ENCODE measurements at regions not wholly inside any gene's neighbourhood (a gene's known extent, or its start where the extent isn't known, plus 50 kb on each side); places are given as distances from the start of the nearest gene placed in this dataset.

DNA sequence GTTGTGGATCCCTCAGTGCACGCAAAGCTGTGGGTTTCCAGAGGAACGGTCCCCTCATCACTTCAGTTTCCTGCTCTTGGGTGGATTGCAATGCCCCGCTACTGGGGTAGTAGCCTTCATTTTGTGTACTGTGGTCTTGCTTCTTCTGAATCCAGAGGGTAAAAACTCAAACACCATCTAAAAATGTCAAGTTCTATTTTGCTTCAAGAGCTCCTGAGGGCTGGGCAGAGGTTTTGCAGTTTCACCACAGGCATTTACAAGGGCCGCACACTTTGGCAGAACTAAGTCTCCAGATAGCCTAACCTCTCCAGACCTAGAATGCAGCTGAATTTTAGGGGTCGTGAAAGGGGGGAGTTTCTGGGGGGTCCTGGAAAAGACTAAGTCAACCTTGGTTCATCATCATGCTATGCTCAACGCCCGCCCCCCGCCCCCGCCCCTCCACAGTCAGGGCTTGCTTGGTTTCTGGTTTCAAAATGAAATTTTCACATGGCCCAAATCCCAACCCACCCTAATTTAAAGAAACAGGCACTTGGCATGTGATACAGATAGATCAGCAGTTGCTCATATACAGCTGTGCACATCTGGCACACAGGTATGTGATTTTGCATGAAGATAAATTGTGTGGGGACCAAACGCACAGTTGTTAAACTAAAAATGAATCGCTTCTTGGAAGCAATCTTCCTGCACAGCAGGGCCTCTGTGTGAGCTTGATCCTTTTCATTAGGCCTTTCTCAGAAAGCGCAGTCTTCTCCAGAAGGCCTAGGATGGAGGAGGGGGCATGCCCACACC lies 329.6 kb downstream of the OSR1 start:
- H3K4me3 ChIP-seq (ENCODE audit: low read depth, low read length): no peak overlapping the region
- TF ChIP-seq, protein P1, sequence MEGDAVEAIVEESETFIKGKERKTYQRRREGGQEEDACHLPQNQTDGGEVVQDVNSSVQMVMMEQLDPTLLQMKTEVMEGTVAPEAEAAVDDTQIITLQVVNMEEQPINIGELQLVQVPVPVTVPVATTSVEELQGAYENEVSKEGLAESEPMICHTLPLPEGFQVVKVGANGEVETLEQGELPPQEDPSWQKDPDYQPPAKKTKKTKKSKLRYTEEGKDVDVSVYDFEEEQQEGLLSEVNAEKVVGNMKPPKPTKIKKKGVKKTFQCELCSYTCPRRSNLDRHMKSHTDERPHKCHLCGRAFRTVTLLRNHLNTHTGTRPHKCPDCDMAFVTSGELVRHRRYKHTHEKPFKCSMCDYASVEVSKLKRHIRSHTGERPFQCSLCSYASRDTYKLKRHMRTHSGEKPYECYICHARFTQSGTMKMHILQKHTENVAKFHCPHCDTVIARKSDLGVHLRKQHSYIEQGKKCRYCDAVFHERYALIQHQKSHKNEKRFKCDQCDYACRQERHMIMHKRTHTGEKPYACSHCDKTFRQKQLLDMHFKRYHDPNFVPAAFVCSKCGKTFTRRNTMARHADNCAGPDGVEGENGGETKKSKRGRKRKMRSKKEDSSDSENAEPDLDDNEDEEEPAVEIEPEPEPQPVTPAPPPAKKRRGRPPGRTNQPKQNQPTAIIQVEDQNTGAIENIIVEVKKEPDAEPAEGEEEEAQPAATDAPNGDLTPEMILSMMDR (IDR thresholded peaks at IDR 0.05): no peak

DNA sequence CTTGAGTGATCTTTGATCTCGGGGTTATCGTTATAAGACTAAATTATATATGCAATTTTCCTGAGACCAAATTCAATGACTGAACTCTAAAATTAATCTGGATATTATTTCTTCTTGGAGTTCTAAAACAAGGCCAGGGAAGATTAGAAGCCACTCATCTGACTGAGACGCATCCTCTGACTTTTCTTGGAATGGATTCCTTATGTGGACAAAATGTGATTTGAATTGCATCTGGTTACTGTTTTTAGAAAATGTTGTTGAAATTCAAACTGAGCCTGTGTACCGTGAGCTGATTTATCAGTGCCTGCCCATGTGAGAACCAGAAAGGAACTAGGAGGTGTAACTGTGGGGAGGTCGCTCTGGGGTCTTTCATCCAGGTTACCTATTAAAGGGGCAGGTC lies 330.8 kb downstream of the OSR1 start:
- Histone ChIP-seq H3K27me3 (ENCODE audit: control insufficient read depth, insufficient read depth, low read length) (no peaks in the 10 kb centered on the region), H3K9ac (no peak overlapping the region), H3K9me3 (ENCODE audit: control insufficient read depth, low read length) (no peaks in the 10 kb centered on the region), H3K79me2 (no peaks in the 10 kb centered on the region), H2AFZ (no peak overlapping the region), H3K27ac (no peak overlapping the region), H3K4me1 (no peaks in the 10 kb centered on the region), H3K4me2 (ENCODE audit: low read length) (no peak overlapping the region), H3K4me3 (ENCODE audit: low read depth, low read length) (no peak overlapping the region), H3K36me3 (ENCODE audit: control insufficient read depth, insufficient read depth, low read length) (no peaks in the 10 kb centered on the region)
- TF ChIP-seq, protein P1 (IDR thresholded peaks at IDR 0.05): no peak

More for the DNA sequence above, 329.6 kb downstream of the OSR1 start:
- no peaks in the 10 kb centered on the region for H3K27me3 ChIP-seq (ENCODE audit: control insufficient read depth, insufficient read depth, low read length)
- no peaks in the 10 kb centered on the region for H3K4me1 ChIP-seq
- H3K36me3 ChIP-seq (ENCODE audit: control insufficient read depth, insufficient read depth, low read length): no peaks in the 10 kb centered on the region
- no peak overlapping the region for H3K4me2 ChIP-seq (ENCODE audit: low read length)
- H3K27ac ChIP-seq: no peak overlapping the region
- H3K9me3 ChIP-seq (ENCODE audit: control insufficient read depth, low read length): no peaks in the 10 kb centered on the region
- no peak overlapping the region for H2AFZ ChIP-seq
- H3K9ac ChIP-seq: no peak overlapping the region
- H3K79me2 ChIP-seq: no peaks in the 10 kb centered on the region

DNA sequence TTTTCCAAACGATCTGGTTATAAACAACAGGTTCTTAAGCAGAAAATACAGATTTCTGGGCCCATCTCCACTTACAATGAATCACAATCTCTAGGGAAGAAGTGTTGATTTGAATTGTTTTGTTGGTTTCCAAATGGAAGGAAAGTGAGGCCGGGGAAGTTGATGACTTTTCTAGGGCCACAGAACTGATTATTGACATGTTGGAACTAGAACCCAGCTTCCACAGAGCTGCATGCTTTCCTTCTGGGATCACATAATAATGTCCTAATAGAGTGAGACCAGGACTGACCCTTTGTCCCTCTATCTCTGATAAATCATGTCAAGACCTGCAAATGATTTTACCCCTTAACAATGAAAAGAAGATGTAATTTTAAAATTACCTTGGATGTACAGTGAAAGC lies 332.2 kb downstream of the OSR1 start:
- Histone ChIP-seq H2AFZ (no peak overlapping the region), H3K27me3 (ENCODE audit: control insufficient read depth, insufficient read depth, low read length) (no peaks in the 10 kb centered on the region), H3K4me3 (ENCODE audit: low read depth, low read length) (no peak overlapping the region), H3K9me3 (ENCODE audit: control insufficient read depth, low read length) (no peaks in the 10 kb centered on the region), H3K79me2 (no peaks in the 10 kb centered on the region), H3K4me2 (ENCODE audit: low read length) (no peak overlapping the region), H3K4me1 (no peaks in the 10 kb centered on the region), H3K36me3 (ENCODE audit: control insufficient read depth, insufficient read depth, low read length) (no peaks in the 10 kb centered on the region), H3K27ac (no peak overlapping the region), H3K9ac (no peak overlapping the region)
- TF ChIP-seq, protein P1 (IDR thresholded peaks at IDR 0.05): no peak

DNA sequence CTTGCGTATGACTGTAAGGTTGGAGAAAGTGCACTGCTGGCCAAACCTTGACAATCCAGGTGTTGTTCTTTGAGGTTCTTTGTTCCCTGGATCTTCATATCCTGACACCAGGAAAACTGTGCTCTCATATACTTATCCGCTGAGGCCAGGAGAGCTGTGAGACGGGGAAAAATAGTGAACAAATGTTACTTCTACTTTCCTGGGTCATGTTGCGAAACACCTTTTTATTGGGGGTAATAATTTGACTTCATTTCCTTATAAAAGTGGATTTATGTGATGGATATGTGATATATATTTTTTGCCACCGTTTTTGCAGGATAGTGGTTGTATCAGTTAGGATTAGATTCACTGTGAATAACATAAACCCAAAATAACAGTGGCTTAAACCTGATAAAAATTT lies 336.1 kb downstream of the OSR1 start:
- Histone ChIP-seq H3K79me2 (no peaks in the 10 kb centered on the region), H3K4me1 (no peaks in the 10 kb centered on the region), H3K27me3 (ENCODE audit: control insufficient read depth, insufficient read depth, low read length) (no peaks in the 10 kb centered on the region), H3K27ac (no peak overlapping the region), H2AFZ (no peak overlapping the region), H3K36me3 (ENCODE audit: control insufficient read depth, insufficient read depth, low read length) (no peaks in the 10 kb centered on the region), H3K9ac (no peak overlapping the region), H3K4me3 (ENCODE audit: low read depth, low read length) (no peak overlapping the region), H3K9me3 (ENCODE audit: control insufficient read depth, low read length) (no peaks in the 10 kb centered on the region), H3K4me2 (ENCODE audit: low read length) (no peak overlapping the region)
- TF ChIP-seq, protein P1 (IDR thresholded peaks at IDR 0.05): no peak

DNA sequence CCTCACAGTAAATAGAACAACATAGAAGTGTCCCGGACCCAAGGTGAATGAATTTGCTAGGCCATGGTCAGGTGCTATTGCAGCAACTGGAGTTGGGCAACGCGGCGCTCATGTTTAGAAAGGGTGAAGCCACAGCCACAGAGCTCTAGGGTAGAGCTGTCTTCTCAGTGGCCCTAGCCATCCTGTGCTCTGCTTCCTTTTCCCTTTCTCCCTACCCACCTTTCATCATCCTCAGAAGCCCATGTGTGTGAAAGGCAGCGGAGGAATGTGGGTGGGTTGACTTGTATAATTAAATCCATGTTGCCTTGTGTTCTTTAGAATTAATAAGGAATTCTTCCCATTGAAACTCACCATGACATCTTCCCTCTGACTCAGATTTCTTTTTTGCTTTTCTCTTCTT lies 336.7 kb downstream of the OSR1 start:
- H3K4me2 ChIP-seq (ENCODE audit: low read length): no peak overlapping the region
- TF ChIP-seq, protein P1 (IDR thresholded peaks at IDR 0.05): no peak
- no peaks in the 10 kb centered on the region for H3K79me2 ChIP-seq
- no peak overlapping the region for H3K4me3 ChIP-seq (ENCODE audit: low read depth, low read length)
- H3K4me1 ChIP-seq: no peaks in the 10 kb centered on the region
- H3K27ac ChIP-seq: no peak overlapping the region
- H3K9ac ChIP-seq: no peak overlapping the region
- no peak overlapping the region for H2AFZ ChIP-seq
- no peaks in the 10 kb centered on the region for H3K36me3 ChIP-seq (ENCODE audit: control insufficient read depth, insufficient read depth, low read length)
- no peaks in the 10 kb centered on the region for H3K27me3 ChIP-seq (ENCODE audit: control insufficient read depth, insufficient read depth, low read length)
- no peaks in the 10 kb centered on the region for H3K9me3 ChIP-seq (ENCODE audit: control insufficient read depth, low read length)

Data from parathyroid adenoma (tissue), 2 donors.